ENCODE measurements at regions not wholly inside any gene's neighbourhood (a gene's known extent, or its start where the extent isn't known, plus 50 kb on each side); places are given as distances from the start of the nearest gene placed in this dataset.

DNA sequence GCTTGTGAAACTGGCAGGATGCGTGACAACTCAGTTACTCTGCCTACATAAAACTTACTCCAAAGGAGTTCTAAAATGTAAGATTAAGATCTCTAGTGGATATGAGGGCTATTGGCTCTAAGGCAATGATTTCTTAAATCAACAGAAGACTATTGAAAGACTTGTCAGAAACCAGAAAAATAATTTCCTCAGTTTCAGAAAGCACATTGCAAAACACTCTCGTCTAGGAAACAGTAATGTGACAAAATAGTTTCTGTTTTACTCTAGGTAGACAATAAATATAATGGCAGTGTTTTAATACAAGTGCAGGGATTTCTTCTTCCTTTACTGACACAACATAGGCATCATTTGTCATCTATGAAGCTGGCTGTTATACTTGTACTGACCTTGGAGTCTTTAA lies 230.1 kb downstream of the KCTD12 start:
- Mint-ChIP-seq H3K27ac (no peak overlapping the region), H3K9me3 (no peaks in the 10 kb centered on the region), H3K27me3 (peaks cover 4% of the 10 kb centered on the region), H3K4me1 (no peaks in the 10 kb centered on the region), H3K36me3 (ENCODE audit: low read depth) (no peaks in the 10 kb centered on the region), H3K4me3 (no peak overlapping the region)
- TF ChIP-seq, protein P1, sequence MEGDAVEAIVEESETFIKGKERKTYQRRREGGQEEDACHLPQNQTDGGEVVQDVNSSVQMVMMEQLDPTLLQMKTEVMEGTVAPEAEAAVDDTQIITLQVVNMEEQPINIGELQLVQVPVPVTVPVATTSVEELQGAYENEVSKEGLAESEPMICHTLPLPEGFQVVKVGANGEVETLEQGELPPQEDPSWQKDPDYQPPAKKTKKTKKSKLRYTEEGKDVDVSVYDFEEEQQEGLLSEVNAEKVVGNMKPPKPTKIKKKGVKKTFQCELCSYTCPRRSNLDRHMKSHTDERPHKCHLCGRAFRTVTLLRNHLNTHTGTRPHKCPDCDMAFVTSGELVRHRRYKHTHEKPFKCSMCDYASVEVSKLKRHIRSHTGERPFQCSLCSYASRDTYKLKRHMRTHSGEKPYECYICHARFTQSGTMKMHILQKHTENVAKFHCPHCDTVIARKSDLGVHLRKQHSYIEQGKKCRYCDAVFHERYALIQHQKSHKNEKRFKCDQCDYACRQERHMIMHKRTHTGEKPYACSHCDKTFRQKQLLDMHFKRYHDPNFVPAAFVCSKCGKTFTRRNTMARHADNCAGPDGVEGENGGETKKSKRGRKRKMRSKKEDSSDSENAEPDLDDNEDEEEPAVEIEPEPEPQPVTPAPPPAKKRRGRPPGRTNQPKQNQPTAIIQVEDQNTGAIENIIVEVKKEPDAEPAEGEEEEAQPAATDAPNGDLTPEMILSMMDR (IDR thresholded peaks at IDR 0.05), result no peak
- POLR2A ChIA-PET, result no interaction called here
- intact Hi-C loops (cut with micrococcal nuclease), result no loop called here
- ATAC-seq (ENCODE audit: low read depth), result no peak
- CTCF ChIA-PET, result no interaction called here
- no peak for DNase-seq

DNA sequence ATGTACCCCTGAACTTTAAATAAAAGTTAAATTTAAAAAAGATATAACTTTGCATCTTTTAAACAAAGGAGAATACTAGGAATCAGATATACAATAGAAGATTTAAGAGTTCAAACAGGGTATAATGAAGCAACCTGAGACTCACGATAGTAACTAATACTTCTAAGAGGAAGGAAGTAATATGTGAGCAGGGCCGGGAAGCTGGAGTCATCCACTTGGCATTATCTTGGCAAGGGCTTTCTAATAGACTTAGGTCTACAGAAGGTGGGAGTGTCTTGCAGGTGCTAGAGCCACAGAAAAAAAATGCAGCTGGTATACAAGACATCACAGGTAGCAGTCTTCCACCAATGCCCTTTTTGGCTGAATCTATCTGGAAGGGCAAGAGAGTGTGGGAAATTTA lies 231.9 kb downstream of the KCTD12 start:
- DNase-seq (no peak), ATAC-seq (ENCODE audit: low read depth) (no peak)
- Mint-ChIP-seq H3K4me1 (no peaks in the 10 kb centered on the region), H3K9me3 (no peaks in the 10 kb centered on the region), H3K27me3 (peaks cover 4% of the 10 kb centered on the region), H3K4me3 (no peak overlapping the region), H3K36me3 (ENCODE audit: low read depth) (no peaks in the 10 kb centered on the region), H3K27ac (no peak overlapping the region)
- TF ChIP-seq, protein P1 (IDR thresholded peaks at IDR 0.05), result no peak
- intact Hi-C loops (cut with micrococcal nuclease), result no loop called here
- ChIA-PET CTCF (no interaction called here), POLR2A (no interaction called here)

DNA sequence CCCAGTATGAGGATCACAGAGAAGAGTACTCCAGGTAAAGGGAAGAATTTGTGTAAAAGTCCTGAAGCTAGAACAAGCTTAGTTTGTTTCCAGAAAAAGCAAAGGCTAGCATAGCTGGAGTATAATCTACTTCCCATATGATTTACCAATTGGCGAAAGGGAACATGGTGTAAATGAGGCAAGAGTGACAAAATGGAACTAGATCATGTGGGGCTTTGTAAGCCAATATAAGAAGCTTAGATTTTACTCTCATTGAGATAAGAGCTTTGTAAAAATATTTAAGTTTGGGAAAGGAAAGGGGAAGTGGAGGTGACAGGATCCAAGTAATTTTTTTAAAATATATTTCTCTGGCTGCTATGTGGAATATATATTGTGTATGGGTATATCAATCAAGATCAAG lies 234.9 kb downstream of the KCTD12 start:
- TF ChIP-seq, protein P1 (IDR thresholded peaks at IDR 0.05), result no peak
- H3K4me1 Mint-ChIP-seq, result no peaks in the 10 kb centered on the region
- H3K27me3 Mint-ChIP-seq, result peaks cover 6% of the 10 kb centered on the region
- no peak overlapping the region for H3K27ac Mint-ChIP-seq
- no peaks in the 10 kb centered on the region for H3K36me3 Mint-ChIP-seq (ENCODE audit: low read depth)
- no peak overlapping the region for H3K4me3 Mint-ChIP-seq
- intact Hi-C loops (cut with micrococcal nuclease), result no loop called here
- no peaks in the 10 kb centered on the region for H3K9me3 Mint-ChIP-seq
- no peak for ATAC-seq (ENCODE audit: low read depth)
- DNase-seq, result no peak
- ChIA-PET CTCF (no interaction called here), POLR2A (no interaction called here)

DNA sequence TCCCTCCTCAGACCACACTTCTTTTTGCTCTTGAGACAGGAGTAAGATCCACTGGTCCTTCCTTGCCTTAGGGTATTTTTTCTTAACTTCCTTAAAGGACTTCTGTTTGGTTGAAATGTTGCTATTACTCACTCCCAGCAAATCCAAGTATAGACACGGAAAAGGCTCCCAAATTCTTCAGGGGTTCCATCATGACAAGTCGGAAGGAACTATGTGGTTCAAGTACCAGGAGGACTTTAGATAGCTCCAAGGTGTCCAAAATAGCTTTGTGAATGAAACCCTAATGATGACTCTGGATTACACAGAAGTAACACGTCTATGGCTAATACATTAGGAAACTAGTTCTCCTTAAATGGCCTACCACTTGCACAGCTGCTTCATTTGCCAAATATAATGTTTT lies 238.7 kb downstream of the KCTD12 start:
- ChIA-PET POLR2A (no interaction called here), CTCF (no interaction called here)
- H3K27ac Mint-ChIP-seq, result no peak overlapping the region
- peaks cover 4% of the 10 kb centered on the region for H3K27me3 Mint-ChIP-seq
- H3K9me3 Mint-ChIP-seq, result no peaks in the 10 kb centered on the region
- ATAC-seq (ENCODE audit: low read depth) (no peak), DNase-seq (no peak)
- H3K4me3 Mint-ChIP-seq, result no peak overlapping the region
- no peaks in the 10 kb centered on the region for H3K4me1 Mint-ChIP-seq
- TF ChIP-seq, protein P1 (IDR thresholded peaks at IDR 0.05), result no peak
- intact Hi-C loops (cut with micrococcal nuclease), result no loop called here
- no peaks in the 10 kb centered on the region for H3K36me3 Mint-ChIP-seq (ENCODE audit: low read depth)

DNA sequence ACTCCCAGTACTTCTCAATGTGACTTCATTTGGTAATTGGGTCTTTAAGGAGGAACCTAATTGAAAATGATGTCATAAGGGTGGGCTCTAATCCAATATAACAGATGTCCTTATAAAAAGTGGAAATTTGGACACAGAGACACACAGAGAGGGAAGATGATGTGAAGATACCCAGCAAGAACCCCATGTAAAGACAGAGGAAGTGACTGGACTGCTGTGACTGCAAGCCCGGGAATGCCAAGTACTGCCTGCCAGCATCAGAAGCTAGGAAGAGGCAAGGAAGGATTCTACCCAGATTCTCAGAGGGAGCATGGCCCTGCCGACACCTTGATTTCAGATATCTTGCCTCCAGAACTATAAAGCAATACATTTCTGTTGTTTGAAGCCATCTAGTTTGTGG lies 239.3 kb downstream of the KCTD12 start:
- Mint-ChIP-seq H3K27ac (no peak overlapping the region), H3K4me1 (no peaks in the 10 kb centered on the region), H3K27me3 (peaks cover 2% of the 10 kb centered on the region), H3K36me3 (ENCODE audit: low read depth) (no peaks in the 10 kb centered on the region), H3K4me3 (no peak overlapping the region), H3K9me3 (no peaks in the 10 kb centered on the region)
- intact Hi-C loops (cut with micrococcal nuclease), result no loop called here
- ATAC-seq (ENCODE audit: low read depth) (no peak), DNase-seq (no peak)
- ChIA-PET POLR2A (no interaction called here), CTCF (no interaction called here)
- TF ChIP-seq, protein P1 (IDR thresholded peaks at IDR 0.05), result no peak
